ENCODE measurements at regions not wholly inside any gene's neighbourhood (a gene's known extent, or its start where the extent isn't known, plus 50 kb on each side); places are given as distances from the start of the nearest gene placed in this dataset.
A peak's percentile ranks its signal among the peaks of the same experiment; 100 is the strongest.

GRCh38 chr7:25656581-25657026, 428.3 kb upstream of the NPVF start:
- peak; percentile 63; the same call in 1 of the 2 replicates for TF ChIP-seq POLR2AphosphoS5 (IDR thresholded peaks at IDR 0.05; ENCODE audit: borderline replicate concordance, low read depth, low read length)
- no peak for TF ChIP-seq EZH2 (IDR thresholded peaks at IDR 0.05)
- TF ChIP-seq FOXP2 (optimal IDR thresholded peaks at IDR 0.05; ENCODE audit: control extremely low read depth, extremely low read length, insufficient read depth), result no peak

All from SK-N-MC (cell line).